ENCODE measurements at regions not wholly inside any gene's neighbourhood (a gene's known extent, or its start where the extent isn't known, plus 50 kb on each side); places are given as distances from the start of the nearest gene placed in this dataset.
"Not testable (repeated sequence)": the region's sequence is repeated elsewhere in the genome, so short reads cannot be mapped to it uniquely, and the experiment has no call there.

GRCh38 chr9:109652971-109653370 is 127.0 kb upstream of the PALM2AKAP2 start:
- no peaks in the 10 kb centered on the region for H3K4me1 ChIP-seq (ENCODE audit: control insufficient read depth in 4 of 4, insufficient read depth in 4 of 4, low read length in 3 of 4)
- no peak for TF ChIP-seq HNF4G (IDR thresholded peaks at IDR 0.05)
- no peak for TF ChIP-seq MAX (IDR thresholded peaks at IDR 0.05)
- TF ChIP-seq YY1 (IDR thresholded peaks at IDR 0.05), result no peak
- no peak for TF ChIP-seq NR2F2 (IDR thresholded peaks at IDR 0.05)
- peak; percentile 71 to 80 for TF ChIP-seq RAD21 (IDR thresholded peaks at IDR 0.05)
- TF ChIP-seq GABPA (IDR thresholded peaks at IDR 0.05 in 1 of 2, conservative IDR thresholded peaks at IDR 0.05 in 1 of 2), result no peak
- TF ChIP-seq TAF1 (conservative IDR thresholded peaks at IDR 0.05), result no peak
- TF ChIP-seq, protein P1, sequence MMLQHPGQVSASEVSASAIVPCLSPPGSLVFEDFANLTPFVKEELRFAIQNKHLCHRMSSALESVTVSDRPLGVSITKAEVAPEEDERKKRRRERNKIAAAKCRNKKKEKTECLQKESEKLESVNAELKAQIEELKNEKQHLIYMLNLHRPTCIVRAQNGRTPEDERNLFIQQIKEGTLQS (IDR thresholded peaks at IDR 0.05), result no peak
- TF ChIP-seq RXRA (IDR thresholded peaks at IDR 0.05), result no peak
- TF ChIP-seq SP1 (IDR thresholded peaks at IDR 0.05), result no peak
- no peak for TF ChIP-seq ZBTB33 (IDR thresholded peaks at IDR 0.05)
- peak; percentile 35 for TF ChIP-seq CTCF (IDR thresholded peaks at IDR 0.05; ENCODE audit: low read depth, low read length, missing input control)
- H3K9me3 ChIP-seq (ENCODE audit: control insufficient read depth in 4 of 4, low read length in 3 of 4), result no peaks in the 10 kb centered on the region
- no peak overlapping the region for H3K9ac ChIP-seq (ENCODE audit: low read depth in 1 of 2, low read length in 2 of 2)
- peaks cover 0 to 3% (median 0%) of the 10 kb centered on the region in 4 donors for H3K27me3 ChIP-seq (ENCODE audit: control insufficient read depth in 4 of 4, insufficient read depth in 4 of 4, low read length in 3 of 4)
- WGBS, result 48% methylated on average over 4 of the region's 4 CpGs
- no peaks in the 10 kb centered on the region for H3K36me3 ChIP-seq (ENCODE audit: control insufficient read depth in 4 of 4, insufficient read depth in 3 of 4, low read depth in 1 of 4, low read length in 3 of 4)
- H3K27ac ChIP-seq (ENCODE audit: low read depth in 1 of 2, low read length in 2 of 2), result no peak overlapping the region
- no peak for DNase-seq (ENCODE audit: low spot score)
- H3K4me3 ChIP-seq (ENCODE audit: low read depth in 1 of 3, low read length in 3 of 3), result no peak overlapping the region

GRCh38 chr9:109653470-109653869 is 126.5 kb upstream of the PALM2AKAP2 start:
- H3K4me1 ChIP-seq (ENCODE audit: control insufficient read depth in 4 of 4, insufficient read depth in 4 of 4, low read length in 3 of 4), result no peaks in the 10 kb centered on the region
- 80% methylated on average over 2 of the region's 2 CpGs for WGBS
- H3K36me3 ChIP-seq (ENCODE audit: control insufficient read depth in 4 of 4, insufficient read depth in 3 of 4, low read depth in 1 of 4, low read length in 3 of 4), result no peaks in the 10 kb centered on the region
- no peak for DNase-seq (ENCODE audit: low spot score)
- peaks cover 0 to 4% (median 0%) of the 10 kb centered on the region in 4 donors for H3K27me3 ChIP-seq (ENCODE audit: control insufficient read depth in 4 of 4, insufficient read depth in 4 of 4, low read length in 3 of 4)
- no peak for TF ChIP-seq YY1 (IDR thresholded peaks at IDR 0.05)
- TF ChIP-seq FOXA2 (IDR thresholded peaks at IDR 0.05), result no peak
- TF ChIP-seq JUND (IDR thresholded peaks at IDR 0.05), result no peak
- no peak for TF ChIP-seq CTCF (IDR thresholded peaks at IDR 0.05; ENCODE audit: low read depth, low read length, missing input control)
- TF ChIP-seq HNF4A (conservative IDR thresholded peaks at IDR 0.05), result no peak
- TF ChIP-seq ZBTB33 (IDR thresholded peaks at IDR 0.05), result no peak
- no peak for TF ChIP-seq SP1 (IDR thresholded peaks at IDR 0.05)
- TF ChIP-seq HNF4G (IDR thresholded peaks at IDR 0.05), result no peak
- TF ChIP-seq TAF1 (conservative IDR thresholded peaks at IDR 0.05), result no peak
- no peak for TF ChIP-seq EGR1 (IDR thresholded peaks at IDR 0.05; ENCODE audit: low read depth in 2 of 2)
- no peak for TF ChIP-seq GABPA (IDR thresholded peaks at IDR 0.05 in 1 of 2, conservative IDR thresholded peaks at IDR 0.05 in 1 of 2)
- no peak for TF ChIP-seq MAX (IDR thresholded peaks at IDR 0.05)
- TF ChIP-seq RAD21 (IDR thresholded peaks at IDR 0.05), result no peak
- TF ChIP-seq NR2F2 (IDR thresholded peaks at IDR 0.05), result no peak
- TF ChIP-seq FOXA1 (IDR thresholded peaks at IDR 0.05), result no peak
- no peaks in the 10 kb centered on the region for H3K9me3 ChIP-seq (ENCODE audit: control insufficient read depth in 4 of 4, low read length in 3 of 4)
- no peak overlapping the region for H3K4me3 ChIP-seq (ENCODE audit: low read depth in 1 of 3, low read length in 3 of 3)
- H3K9ac ChIP-seq (ENCODE audit: low read depth in 1 of 2, low read length in 2 of 2), result no peak overlapping the region
- H3K27ac ChIP-seq (ENCODE audit: low read depth in 1 of 2, low read length in 2 of 2), result no peak overlapping the region

GRCh38 chr9:109663978-109664377 is 116.0 kb upstream of the PALM2AKAP2 start:
- H3K9me3 ChIP-seq (ENCODE audit: control insufficient read depth in 4 of 4, low read length in 3 of 4); H3K27me3 ChIP-seq (ENCODE audit: control insufficient read depth in 4 of 4, insufficient read depth in 4 of 4, low read length in 3 of 4); H3K36me3 ChIP-seq (ENCODE audit: control insufficient read depth in 4 of 4, insufficient read depth in 3 of 4, low read depth in 1 of 4, low read length in 3 of 4); H3K4me1 ChIP-seq (ENCODE audit: control insufficient read depth in 4 of 4, insufficient read depth in 4 of 4, low read length in 3 of 4); DNase-seq (ENCODE audit: low spot score); H3K9ac ChIP-seq (ENCODE audit: low read depth in 1 of 2, low read length in 2 of 2); H3K4me3 ChIP-seq (ENCODE audit: low read depth in 1 of 3, low read length in 3 of 3); H3K27ac ChIP-seq (ENCODE audit: low read depth in 1 of 2, low read length in 2 of 2): not testable (repeated sequence)
- 82% methylated on average over 4 of the region's 4 CpGs for WGBS

Measured in liver (tissue), 8 donors.